ENCODE measurements at regions not wholly inside any gene's neighbourhood (a gene's known extent, or its start where the extent isn't known, plus 50 kb on each side); places are given as distances from the start of the nearest gene placed in this dataset.
A peak's percentile ranks its signal among the peaks of the same experiment; 100 is the strongest.
"Not testable (repeated sequence)": the region's sequence is repeated elsewhere in the genome, so short reads cannot be mapped to it uniquely, and the experiment has no call there.

- in situ Hi-C loops (cut with HindIII; ENCODE audit: low pct_unique_long_range_greater_than_20kb, low sequenced_read_pairs): no loop called here
- DNase-seq (ENCODE audit: low read depth): no peak
Observed at GRCh38 chr18:22731398-22731797, 201.7 kb upstream of the RBBP8 start.

- DNase-seq (ENCODE audit: low read depth): no peak
- in situ Hi-C loops (cut with HindIII; ENCODE audit: low pct_unique_long_range_greater_than_20kb, low sequenced_read_pairs): no loop called here
Observed at GRCh38 chr18:22734105-22734661, 198.9 kb upstream of the RBBP8 start.

- no peak for DNase-seq (ENCODE audit: low read depth)
- in situ Hi-C loops (cut with HindIII; ENCODE audit: low pct_unique_long_range_greater_than_20kb, low sequenced_read_pairs): no loop called here
Observed at GRCh38 chr18:22734791-22735627, 198.1 kb upstream of the RBBP8 start.

- in situ Hi-C loops (cut with HindIII; ENCODE audit: low pct_unique_long_range_greater_than_20kb, low sequenced_read_pairs): no loop called here
- DNase-seq (ENCODE audit: low read depth): no peak
Observed at GRCh38 chr18:22737054-22737453, 196.1 kb upstream of the RBBP8 start.

- in situ Hi-C loops (cut with HindIII; ENCODE audit: low pct_unique_long_range_greater_than_20kb, low sequenced_read_pairs): no loop called here
Observed at GRCh38 chr18:22739061-22739642, 194.0 kb upstream of the RBBP8 start.

GRCh38 chr18:22739789-22740188, 193.3 kb upstream of the RBBP8 start:
- DNase-seq (ENCODE audit: low read depth): no peak
- in situ Hi-C loops (cut with HindIII; ENCODE audit: low pct_unique_long_range_greater_than_20kb, low sequenced_read_pairs): no loop called here

More at GRCh38 chr18:22739061-22739642, 194.0 kb upstream of the RBBP8 start:
- DNase-seq (ENCODE audit: low read depth): no peak

- in situ Hi-C loops (cut with HindIII; ENCODE audit: low pct_unique_long_range_greater_than_20kb, low sequenced_read_pairs): no loop called here
- no peak for DNase-seq (ENCODE audit: low read depth)
Observed at GRCh38 chr18:22741318-22741717, 191.8 kb upstream of the RBBP8 start.

GRCh38 chr18:22742409-22742808, 190.7 kb upstream of the RBBP8 start:
- in situ Hi-C loops (cut with HindIII; ENCODE audit: low pct_unique_long_range_greater_than_20kb, low sequenced_read_pairs): no loop called here
- no peak for DNase-seq (ENCODE audit: low read depth)

- in situ Hi-C loops (cut with HindIII; ENCODE audit: low pct_unique_long_range_greater_than_20kb, low sequenced_read_pairs): no loop called here
Observed at GRCh38 chr18:22745966-22746365, 187.2 kb upstream of the RBBP8 start.

GRCh38 chr18:22752014-22752413, 181.1 kb upstream of the RBBP8 start:
- in situ Hi-C loops (cut with HindIII; ENCODE audit: low pct_unique_long_range_greater_than_20kb, low sequenced_read_pairs): no loop called here
- DNase-seq (ENCODE audit: low read depth): no peak

More at GRCh38 chr18:22745966-22746365, 187.2 kb upstream of the RBBP8 start:
- no peak for DNase-seq (ENCODE audit: low read depth)

GRCh38 chr18:22753130-22753831, 179.8 kb upstream of the RBBP8 start:
- DNase-seq (ENCODE audit: low read depth): no peak
- in situ Hi-C loops (cut with HindIII; ENCODE audit: low pct_unique_long_range_greater_than_20kb, low sequenced_read_pairs): no loop called here

GRCh38 chr18:22764005-22764404, 169.1 kb upstream of the RBBP8 start:
- DNase-seq (ENCODE audit: low read depth); in situ Hi-C loops (cut with HindIII; ENCODE audit: low pct_unique_long_range_greater_than_20kb, low sequenced_read_pairs): not testable (repeated sequence)

- in situ Hi-C loops (cut with HindIII; ENCODE audit: low pct_unique_long_range_greater_than_20kb, low sequenced_read_pairs): no loop called here
Observed at GRCh38 chr18:22765896-22766295, 167.2 kb upstream of the RBBP8 start.

GRCh38 chr18:22767653-22768052, 165.5 kb upstream of the RBBP8 start:
- DNase-seq (ENCODE audit: low read depth): no peak
- in situ Hi-C loops (cut with HindIII; ENCODE audit: low pct_unique_long_range_greater_than_20kb, low sequenced_read_pairs): no loop called here

More at GRCh38 chr18:22765896-22766295, 167.2 kb upstream of the RBBP8 start:
- no peak for DNase-seq (ENCODE audit: low read depth)

- no peak for DNase-seq (ENCODE audit: low read depth)
- in situ Hi-C loops (cut with HindIII; ENCODE audit: low pct_unique_long_range_greater_than_20kb, low sequenced_read_pairs): no loop called here
Observed at GRCh38 chr18:22773944-22774343, 159.2 kb upstream of the RBBP8 start.

GRCh38 chr18:22778996-22779395, 154.1 kb upstream of the RBBP8 start:
- peak; percentile 19 for DNase-seq (ENCODE audit: low read depth)
- in situ Hi-C loops (cut with HindIII; ENCODE audit: low pct_unique_long_range_greater_than_20kb, low sequenced_read_pairs): no loop called here

- in situ Hi-C loops (cut with HindIII; ENCODE audit: low pct_unique_long_range_greater_than_20kb, low sequenced_read_pairs): no loop called here
- DNase-seq (ENCODE audit: low read depth): no peak
Observed at GRCh38 chr18:22783245-22783644, 149.9 kb upstream of the RBBP8 start.

- no peak for DNase-seq (ENCODE audit: low read depth)
- in situ Hi-C loops (cut with HindIII; ENCODE audit: low pct_unique_long_range_greater_than_20kb, low sequenced_read_pairs): no loop called here
Observed at GRCh38 chr18:22783662-22784076, 149.5 kb upstream of the RBBP8 start.

GRCh38 chr18:22789052-22789451, 144.1 kb upstream of the RBBP8 start:
- no peak for DNase-seq (ENCODE audit: low read depth)
- in situ Hi-C loops (cut with HindIII; ENCODE audit: low pct_unique_long_range_greater_than_20kb, low sequenced_read_pairs): no loop called here

Measured in Caki2 (cell line).